Activated CD4-positive, alpha-beta T cell treated with anti-CD3 and anti-CD28 coated beads, Interleukin-2, amount 10 ng/mL, durations not matched to agents 24 days and 14 days (primary cell): ENCODE measurements at regions not wholly inside any gene's neighbourhood (a gene's known extent, or its start where the extent isn't known, plus 50 kb on each side); places are given as distances from the start of the nearest gene placed in this dataset.
"Not testable (repeated sequence)": the region's sequence is repeated elsewhere in the genome, so short reads cannot be mapped to it uniquely, and the experiment has no call there.

ENCODE experiments used
- DNase-seq: peaks from one replicate; pipeline ENCODE4 v3.0.0; 2022
- H3K27ac Mint-ChIP-seq: one replicate; pipeline ENCODE4 v1.8.0; 2022; ENCODE audit warnings: mild to moderate bottlenecking, mixed read lengths
- H3K27me3 Mint-ChIP-seq: one replicate; pipeline ENCODE4 v1.8.0; 2022; ENCODE audit warnings: mixed read lengths
- H3K36me3 Mint-ChIP-seq: one replicate; pipeline ENCODE4 v1.8.0; 2022; ENCODE audit warnings: low read depth, mild to moderate bottlenecking, mixed read lengths
- H3K4me1 Mint-ChIP-seq: one replicate; pipeline ENCODE4 v1.8.0; 2021; ENCODE audit warnings: mixed read lengths
- H3K4me3 Mint-ChIP-seq: one replicate; pipeline ENCODE4 v1.8.0; 2022; ENCODE audit warnings: mild to moderate bottlenecking, moderate library complexity, mixed read lengths
- H3K9me3 Mint-ChIP-seq: one replicate; pipeline ENCODE4 v1.8.0; 2021; ENCODE audit warnings: mixed read lengths
- intact Hi-C: fragments of 100-400 bp; cut with micrococcal nuclease; formaldehyde crosslinking; loops from one replicate; pipeline ENCODE4 v1.15.1; 2023

GRCh38 chr3:71955240-71956068 lies 170.5 kb upstream of the PROK2 start:
- Mint-ChIP-seq H3K4me1 (peaks cover 31% of the 10 kb centered on the region), H3K27ac (peak overlapping the region; percentile 39), H3K27me3 (no peaks in the 10 kb centered on the region), H3K4me3 (no peak overlapping the region), H3K36me3 (no peaks in the 10 kb centered on the region), H3K9me3 (no peaks in the 10 kb centered on the region)
- intact Hi-C loops = loop anchor here (5.0 to 10.0 kb wide), 3 partner anchors 42 to 869 kb away; no protein-coding TSS in a partner anchor
- DNase-seq = peak; percentile 65

- H3K4me3 Mint-ChIP-seq = no peak overlapping the region
- no peaks in the 10 kb centered on the region for H3K36me3 Mint-ChIP-seq
- no peaks in the 10 kb centered on the region for H3K9me3 Mint-ChIP-seq
- peaks cover 21% of the 10 kb centered on the region for H3K4me1 Mint-ChIP-seq
- no peak overlapping the region for H3K27ac Mint-ChIP-seq
- intact Hi-C loops = loop anchor here (10.0 kb wide), 2 partner anchors 313 to 873 kb away; no protein-coding TSS in a partner anchor
- no peak for DNase-seq
- H3K27me3 Mint-ChIP-seq = peaks cover 2% of the 10 kb centered on the region
Observed at GRCh38 chr3:71951842-71952241, 166.9 kb upstream of the PROK2 start.

GRCh38 chr3:71951361-71951760 lies 166.4 kb upstream of the PROK2 start:
- intact Hi-C loops = loop anchor here (10.0 kb wide), 2 partner anchors 313 to 873 kb away; no protein-coding TSS in a partner anchor
- Mint-ChIP-seq H3K4me1 (peaks cover 18% of the 10 kb centered on the region), H3K36me3 (no peaks in the 10 kb centered on the region), H3K27ac (no peak overlapping the region), H3K27me3 (peaks cover 2% of the 10 kb centered on the region), H3K4me3 (no peak overlapping the region), H3K9me3 (peaks cover 2% of the 10 kb centered on the region)
- no peak for DNase-seq

GRCh38 chr3:71949442-71949841 lies 164.5 kb upstream of the PROK2 start:
- peaks cover 5% of the 10 kb centered on the region for H3K27me3 Mint-ChIP-seq
- intact Hi-C loops = no loop called here

GRCh38 chr3:71944482-71945065 lies 159.6 kb upstream of the PROK2 start:
- no peak for DNase-seq
- H3K4me1 Mint-ChIP-seq = peaks cover 2% of the 10 kb centered on the region
- no peak overlapping the region for H3K4me3 Mint-ChIP-seq
- intact Hi-C loops = no loop called here
- H3K27ac Mint-ChIP-seq = no peak overlapping the region
- peaks cover 16% of the 10 kb centered on the region for H3K27me3 Mint-ChIP-seq
- no peaks in the 10 kb centered on the region for H3K36me3 Mint-ChIP-seq
- peaks cover 12% of the 10 kb centered on the region for H3K9me3 Mint-ChIP-seq

More at GRCh38 chr3:71949442-71949841, 164.5 kb upstream of the PROK2 start:
- no peak overlapping the region for H3K4me3 Mint-ChIP-seq
- peaks cover 10% of the 10 kb centered on the region for H3K9me3 Mint-ChIP-seq
- peaks cover 5% of the 10 kb centered on the region for H3K4me1 Mint-ChIP-seq
- no peak overlapping the region for H3K27ac Mint-ChIP-seq
- H3K36me3 Mint-ChIP-seq = no peaks in the 10 kb centered on the region
- no peak for DNase-seq

- intact Hi-C loops = no loop called here
- H3K4me3 Mint-ChIP-seq = no peak overlapping the region
- H3K36me3 Mint-ChIP-seq = no peaks in the 10 kb centered on the region
- H3K27me3 Mint-ChIP-seq = peaks cover 16% of the 10 kb centered on the region
- peaks cover 12% of the 10 kb centered on the region for H3K9me3 Mint-ChIP-seq
- no peak overlapping the region for H3K27ac Mint-ChIP-seq
- DNase-seq = no peak
- H3K4me1 Mint-ChIP-seq = peaks cover 2% of the 10 kb centered on the region
Observed at GRCh38 chr3:71942432-71943187, 157.7 kb upstream of the PROK2 start.

GRCh38 chr3:71940486-71940885 lies 155.5 kb upstream of the PROK2 start:
- Mint-ChIP-seq H3K4me1 (peaks cover 2% of the 10 kb centered on the region), H3K9me3 (peaks cover 3% of the 10 kb centered on the region), H3K4me3 (no peak overlapping the region), H3K27ac (no peak overlapping the region), H3K27me3 (peaks cover 14% of the 10 kb centered on the region), H3K36me3 (no peaks in the 10 kb centered on the region)
- intact Hi-C loops = no loop called here
- no peak for DNase-seq

GRCh38 chr3:71938081-71938480 lies 153.1 kb upstream of the PROK2 start:
- H3K4me1 Mint-ChIP-seq, intact Hi-C loops, H3K36me3 Mint-ChIP-seq, H3K9me3 Mint-ChIP-seq, H3K4me3 Mint-ChIP-seq, DNase-seq, H3K27ac Mint-ChIP-seq: not testable (repeated sequence)
- peaks cover 12% of the 10 kb centered on the region for H3K27me3 Mint-ChIP-seq

- intact Hi-C loops = no loop called here
- Mint-ChIP-seq H3K36me3 (no peaks in the 10 kb centered on the region), H3K4me1 (no peaks in the 10 kb centered on the region), H3K27me3 (peaks cover 12% of the 10 kb centered on the region), H3K9me3 (no peaks in the 10 kb centered on the region), H3K27ac (no peak overlapping the region), H3K4me3 (no peak overlapping the region)
- no peak for DNase-seq
Observed at GRCh38 chr3:71936681-71937080, 151.7 kb upstream of the PROK2 start.

GRCh38 chr3:71934520-71935270 lies 149.7 kb upstream of the PROK2 start:
- intact Hi-C loops = no loop called here
- H3K4me1 Mint-ChIP-seq = no peaks in the 10 kb centered on the region
- H3K27me3 Mint-ChIP-seq = peaks cover 2% of the 10 kb centered on the region
- H3K9me3 Mint-ChIP-seq = no peaks in the 10 kb centered on the region
- H3K4me3 Mint-ChIP-seq = no peak overlapping the region
- H3K27ac Mint-ChIP-seq = no peak overlapping the region
- no peaks in the 10 kb centered on the region for H3K36me3 Mint-ChIP-seq
- DNase-seq = no peak

GRCh38 chr3:71931922-71932321 lies 147.0 kb upstream of the PROK2 start:
- Mint-ChIP-seq H3K4me1 (no peaks in the 10 kb centered on the region), H3K9me3 (no peaks in the 10 kb centered on the region), H3K27ac (no peak overlapping the region), H3K4me3 (no peak overlapping the region), H3K36me3 (no peaks in the 10 kb centered on the region), H3K27me3 (no peaks in the 10 kb centered on the region)
- intact Hi-C loops = loop anchor here (2.0 kb wide), 1 partner anchor 891 kb away; no protein-coding TSS in a partner anchor
- DNase-seq = no peak

- Mint-ChIP-seq H3K4me3 (no peak overlapping the region), H3K27me3 (no peaks in the 10 kb centered on the region), H3K36me3 (no peaks in the 10 kb centered on the region), H3K9me3 (no peaks in the 10 kb centered on the region), H3K4me1 (peaks cover 4% of the 10 kb centered on the region), H3K27ac (no peak overlapping the region)
- DNase-seq = peak; percentile 60
- intact Hi-C loops = loop anchor here (2.0 kb wide), 1 partner anchor 892 kb away; no protein-coding TSS in a partner anchor
Observed at GRCh38 chr3:71930056-71930991, 145.4 kb upstream of the PROK2 start.
